Transverse colon (tissue), 4 donors: ENCODE measurements at regions not wholly inside any gene's neighbourhood (a gene's known extent, or its start where the extent isn't known, plus 50 kb on each side); places are given as distances from the start of the nearest gene placed in this dataset.

ENCODE experiments used
- EP300 ChIP-seq: sonication (generic); formaldehyde crosslinking; IDR thresholded peaks from one replicate; pipeline ENCODE4 v1.6.1; 2017; ENCODE audit warnings: antibody characterized with exemption, low read depth
- POLR2A ChIP-seq: fragments of 450-650 bp; IDR thresholded peaks from one replicate; pipeline ENCODE4 v1.6.1; 2016; ENCODE audit warnings: antibody characterized with exemption, mild to moderate bottlenecking, moderate library complexity
- POLR2AphosphoS5 ChIP-seq, 3 donors: sonication (generic); formaldehyde crosslinking; IDR thresholded peaks; one replicate each; pipeline ENCODE4 v1.6.1; 2016; ENCODE audit warnings: antibody characterized with exemption in 3 of 3
- TF ChIP-seq, protein P1 (sequence below), 5 experiments: fragments of 200-600 bp in 3 of 5; fragments of 450-650 bp in 2 of 5; sonication (generic) in 3 of 5; IDR thresholded peaks; 1 replicate in 2 of 5; 2 replicates in 3 of 5; pipeline ENCODE4 v1.5.1; 2016 to 2017; ENCODE audit warnings: antibody characterized with exemption in 5 of 5, inconsistent platforms in 3 of 5, mild to moderate bottlenecking in 2 of 5, moderate library complexity in 1 of 5

DNA sequence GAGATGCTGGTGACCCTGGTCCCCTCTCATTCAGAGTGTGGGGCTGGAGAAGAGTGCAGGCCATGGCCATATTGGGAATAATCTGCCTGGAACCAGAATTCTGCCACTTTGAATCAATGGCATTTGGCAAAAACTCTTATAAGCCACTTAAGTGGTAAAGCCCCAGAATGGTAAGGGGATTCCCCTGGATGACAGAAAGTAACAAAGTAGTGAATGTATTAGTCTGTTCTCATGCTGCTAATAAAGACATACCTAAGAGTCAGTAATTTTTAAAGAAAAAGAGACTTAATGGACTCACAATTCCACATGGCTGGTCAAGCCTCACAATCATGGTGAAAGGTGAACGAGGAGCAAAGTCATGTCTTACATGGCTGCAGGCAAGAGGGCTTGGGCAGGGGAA is 248.6 kb downstream of the SH2D4B start:
- TF ChIP-seq, protein P1, sequence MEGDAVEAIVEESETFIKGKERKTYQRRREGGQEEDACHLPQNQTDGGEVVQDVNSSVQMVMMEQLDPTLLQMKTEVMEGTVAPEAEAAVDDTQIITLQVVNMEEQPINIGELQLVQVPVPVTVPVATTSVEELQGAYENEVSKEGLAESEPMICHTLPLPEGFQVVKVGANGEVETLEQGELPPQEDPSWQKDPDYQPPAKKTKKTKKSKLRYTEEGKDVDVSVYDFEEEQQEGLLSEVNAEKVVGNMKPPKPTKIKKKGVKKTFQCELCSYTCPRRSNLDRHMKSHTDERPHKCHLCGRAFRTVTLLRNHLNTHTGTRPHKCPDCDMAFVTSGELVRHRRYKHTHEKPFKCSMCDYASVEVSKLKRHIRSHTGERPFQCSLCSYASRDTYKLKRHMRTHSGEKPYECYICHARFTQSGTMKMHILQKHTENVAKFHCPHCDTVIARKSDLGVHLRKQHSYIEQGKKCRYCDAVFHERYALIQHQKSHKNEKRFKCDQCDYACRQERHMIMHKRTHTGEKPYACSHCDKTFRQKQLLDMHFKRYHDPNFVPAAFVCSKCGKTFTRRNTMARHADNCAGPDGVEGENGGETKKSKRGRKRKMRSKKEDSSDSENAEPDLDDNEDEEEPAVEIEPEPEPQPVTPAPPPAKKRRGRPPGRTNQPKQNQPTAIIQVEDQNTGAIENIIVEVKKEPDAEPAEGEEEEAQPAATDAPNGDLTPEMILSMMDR (IDR thresholded peaks at IDR 0.05): no peak
- TF ChIP-seq POLR2A (no peak), POLR2AphosphoS5 (IDR thresholded peaks at IDR 0.05) (no peak), EP300 (no peak)
